H7 (cell line): ENCODE measurements at regions not wholly inside any gene's neighbourhood (a gene's known extent, or its start where the extent isn't known, plus 50 kb on each side); places are given as distances from the start of the nearest gene placed in this dataset.
"Not testable (repeated sequence)": the region's sequence is repeated elsewhere in the genome, so short reads cannot be mapped to it uniquely, and the experiment has no call there.

Experiments
- DNase-seq: peaks from one replicate; pipeline ENCODE4 v3.0.0; 2012
- H3K27me3 ChIP-seq: 2 replicates; pipeline ENCODE4 v1.6.0; 2011; ENCODE audit warnings: mild to moderate bottlenecking, low read length; ENCODE audit not compliant: control insufficient read depth, insufficient read depth
- H3K36me3 ChIP-seq: replicated peaks from 2 replicates; pipeline ENCODE4 v1.5.1; 2011; ENCODE audit warnings: low read length; ENCODE audit not compliant: control insufficient read depth, insufficient read depth
- H3K4me3 ChIP-seq: 2 replicates; pipeline ENCODE4 v1.5.1; 2011; ENCODE audit warnings: low read depth, mild to moderate bottlenecking, control low read depth, low read length, moderate library complexity; ENCODE audit not compliant: insufficient read depth

DNA sequence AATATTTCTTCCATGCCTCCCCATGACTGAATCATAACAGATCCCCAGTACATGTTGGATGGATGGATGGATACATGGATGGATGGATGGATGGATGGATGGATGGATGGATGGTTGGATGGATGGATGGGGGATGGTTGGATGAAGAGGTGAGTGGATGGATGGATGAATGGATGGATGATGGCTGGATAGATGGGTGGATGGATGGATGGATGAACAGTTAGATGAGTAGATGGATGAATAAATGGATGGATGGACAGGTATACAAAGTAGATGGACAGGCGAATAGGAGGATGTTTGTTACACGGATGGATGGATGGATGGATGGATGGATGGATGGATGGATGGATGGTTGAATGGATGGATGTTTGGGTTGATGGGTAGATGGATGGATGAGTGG, 120.0 kb upstream of the HAND1 start:
- no peak for DNase-seq
- H3K27me3 ChIP-seq: 0 out of 2 replicates have a peak, but pooled peaks cover under 1% of the 10 kb centered on the region
- no peak overlapping the region for H3K4me3 ChIP-seq

DNA sequence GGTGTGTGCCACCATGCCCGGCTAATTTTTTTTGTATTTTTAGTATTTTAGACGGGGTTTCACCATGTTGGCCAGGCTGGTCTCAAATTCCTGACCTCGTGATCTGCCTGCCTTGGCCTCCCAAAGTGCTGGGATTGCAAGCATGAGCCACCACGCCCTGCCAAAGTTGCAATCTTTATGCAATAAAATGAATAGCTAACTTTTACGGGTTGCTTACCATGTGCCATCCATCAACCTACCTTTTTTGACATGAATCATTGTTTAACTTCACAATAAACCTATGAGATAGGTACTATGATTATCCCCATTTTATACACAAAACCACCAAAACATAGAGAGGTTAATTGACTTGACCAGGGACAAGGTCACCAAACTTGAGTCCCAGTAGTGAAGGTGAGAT, 118.8 kb upstream of the HAND1 start:
- DNase-seq, H3K27me3 ChIP-seq, H3K36me3 ChIP-seq, H3K4me3 ChIP-seq: not testable (repeated sequence)

More for the DNA sequence above, 120.0 kb upstream of the HAND1 start:
- H3K36me3 ChIP-seq: no peaks in the 10 kb centered on the region

DNA sequence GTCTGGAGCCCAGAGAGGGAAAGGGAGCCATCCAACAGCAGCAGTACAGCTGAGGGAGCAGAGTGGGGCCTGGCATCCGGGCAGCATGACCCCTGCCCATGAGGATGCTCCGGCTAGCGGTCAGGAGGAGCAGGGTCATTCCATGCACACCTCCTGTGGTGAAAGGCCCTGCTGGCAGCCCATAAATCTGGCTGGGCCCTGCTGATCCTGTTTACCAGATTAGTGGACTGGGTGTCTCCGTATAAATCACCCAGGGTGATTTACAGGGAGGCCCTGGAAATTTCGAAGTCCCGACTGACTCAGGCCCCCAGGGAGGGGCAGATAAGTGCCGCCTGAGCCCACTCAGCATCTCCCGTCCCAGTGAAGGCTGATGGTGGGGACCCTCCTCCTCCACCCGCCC, 117.6 kb upstream of the HAND1 start:
- Histone ChIP-seq H3K27me3 (no peaks in the 10 kb centered on the region), H3K4me3 (no peak overlapping the region), H3K36me3 (no peaks in the 10 kb centered on the region)
- DNase-seq: no peak

DNA sequence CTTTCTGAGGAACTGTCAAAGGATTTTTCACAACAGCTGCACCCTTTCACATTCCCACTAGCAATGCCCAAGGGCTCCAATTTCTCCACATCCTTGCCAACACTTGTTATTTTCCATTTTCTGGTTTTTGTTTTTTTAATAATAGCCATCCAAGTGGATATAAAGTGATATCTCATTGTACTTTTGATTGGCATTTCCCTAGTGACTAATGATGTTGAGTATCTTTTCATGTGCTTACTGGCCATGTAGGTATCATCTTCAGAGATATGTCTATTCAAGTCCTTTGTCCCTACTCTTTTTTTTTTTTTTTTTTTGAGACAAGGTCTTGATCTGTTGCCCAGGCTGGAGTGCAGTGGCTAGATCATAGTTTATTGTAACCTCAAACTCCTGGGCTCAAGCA, 115.8 kb upstream of the HAND1 start:
- DNase-seq: no peak
- Histone ChIP-seq H3K4me3 (no peak overlapping the region), H3K36me3 (no peaks in the 10 kb centered on the region), H3K27me3 (no peaks in the 10 kb centered on the region)

DNA sequence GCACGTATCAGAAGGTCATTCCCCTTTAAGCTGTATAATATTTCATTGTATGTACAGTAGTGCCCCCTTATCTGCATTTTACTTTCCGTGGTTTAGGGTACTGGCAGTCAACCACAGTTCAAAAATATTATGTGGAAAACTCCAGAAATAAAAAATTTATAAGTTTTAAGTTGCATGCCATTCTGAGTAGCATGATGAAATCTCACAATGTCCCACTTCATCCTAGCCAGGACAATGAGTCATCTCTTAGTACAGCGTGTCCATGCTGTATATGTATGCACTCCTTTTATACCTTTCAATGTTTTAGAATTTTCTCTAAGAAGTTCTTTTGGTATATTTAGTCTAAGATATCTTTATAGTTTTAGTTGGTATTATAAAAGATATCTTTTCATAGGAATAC, 115.0 kb upstream of the HAND1 start:
- no peak for DNase-seq
- Histone ChIP-seq H3K4me3 (no peak overlapping the region), H3K36me3 (no peaks in the 10 kb centered on the region), H3K27me3 (no peaks in the 10 kb centered on the region)

DNA sequence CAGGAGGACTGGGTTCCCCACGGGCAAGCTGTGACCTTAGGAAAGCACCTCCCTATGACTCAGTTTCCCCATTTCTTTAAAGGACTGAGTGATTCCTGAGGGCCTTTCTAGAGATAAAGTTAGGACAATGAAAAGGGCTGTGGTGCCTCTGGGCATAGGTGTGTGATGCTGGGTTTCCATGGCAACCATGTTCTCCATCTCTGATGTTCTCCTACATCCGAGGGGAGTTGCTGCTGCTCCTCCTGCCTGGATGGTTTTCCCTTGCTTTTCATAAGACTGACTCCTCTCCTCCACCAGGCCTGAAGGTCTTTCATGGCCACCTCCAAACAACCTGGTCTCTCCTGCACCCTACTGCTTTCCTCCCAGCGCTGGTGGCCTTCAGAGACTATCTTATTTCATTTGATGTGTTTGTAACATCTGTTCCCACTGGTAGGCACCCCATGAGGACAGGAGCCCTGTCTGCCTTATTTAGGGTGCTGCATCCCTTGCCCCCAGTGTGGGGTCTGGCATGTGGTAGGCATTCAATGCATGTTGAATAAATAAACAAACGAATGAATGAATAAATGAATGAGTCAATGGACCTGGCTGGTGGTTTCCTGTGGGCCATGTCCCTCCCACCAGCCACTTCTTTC, 112.2 kb upstream of the HAND1 start:
- Histone ChIP-seq H3K36me3 (no peaks in the 10 kb centered on the region), H3K4me3 (no peak overlapping the region), H3K27me3 (no peaks in the 10 kb centered on the region)
- no peak for DNase-seq

DNA sequence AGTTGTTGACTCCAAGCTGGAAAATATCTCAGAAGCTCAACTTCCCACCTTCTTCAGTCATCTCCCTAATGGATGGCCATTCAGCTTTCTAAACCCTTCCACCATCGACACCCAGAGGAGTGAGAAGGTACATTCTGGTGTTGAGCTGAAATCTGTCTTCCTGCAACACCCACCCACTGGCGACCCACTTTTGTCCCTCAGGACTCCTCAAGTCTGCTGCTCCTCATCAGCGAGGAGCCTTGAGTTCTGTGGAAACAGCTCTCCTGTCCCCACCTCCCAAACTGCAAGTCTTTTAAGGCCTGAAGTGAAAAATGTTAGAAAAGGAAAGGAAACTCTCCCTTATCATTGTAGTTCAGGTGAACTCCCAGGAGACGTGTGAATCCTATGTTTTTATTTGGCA, 111.5 kb upstream of the HAND1 start:
- Histone ChIP-seq H3K36me3 (no peaks in the 10 kb centered on the region), H3K4me3 (no peak overlapping the region), H3K27me3 (0 out of 2 replicates have a peak, but pooled peaks cover 2% of the 10 kb centered on the region)
- no peak for DNase-seq

DNA sequence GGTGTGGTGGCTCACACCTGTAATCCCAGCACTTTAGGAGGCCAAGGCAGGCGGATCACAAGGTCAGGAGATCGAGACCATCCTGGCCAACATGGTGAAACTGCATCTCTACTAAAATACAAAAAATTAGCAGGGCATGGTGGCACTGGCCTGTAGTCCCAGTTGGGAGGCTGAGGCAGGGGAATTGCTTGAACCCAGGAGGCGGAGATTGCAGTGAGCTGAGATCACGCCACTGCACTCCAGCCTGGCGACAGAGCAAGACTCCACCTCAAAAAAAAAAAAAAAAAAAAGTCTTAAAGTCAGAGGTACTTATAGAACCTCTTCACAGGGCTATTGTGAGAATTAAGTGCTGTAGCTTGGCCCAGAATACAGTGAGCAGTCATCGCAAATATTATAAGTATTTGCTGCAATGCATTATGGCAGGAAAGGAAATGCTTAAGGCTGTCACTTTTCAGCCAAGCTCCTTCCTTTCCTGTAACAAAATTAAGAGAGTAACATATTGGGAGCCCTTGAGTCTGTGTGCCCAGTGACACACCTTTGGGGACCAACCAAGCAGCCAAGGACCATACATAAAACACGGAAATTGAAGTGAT, 110.9 kb upstream of the HAND1 start:
- not testable (repeated sequence) for DNase-seq, H3K36me3 ChIP-seq, H3K4me3 ChIP-seq, H3K27me3 ChIP-seq

DNA sequence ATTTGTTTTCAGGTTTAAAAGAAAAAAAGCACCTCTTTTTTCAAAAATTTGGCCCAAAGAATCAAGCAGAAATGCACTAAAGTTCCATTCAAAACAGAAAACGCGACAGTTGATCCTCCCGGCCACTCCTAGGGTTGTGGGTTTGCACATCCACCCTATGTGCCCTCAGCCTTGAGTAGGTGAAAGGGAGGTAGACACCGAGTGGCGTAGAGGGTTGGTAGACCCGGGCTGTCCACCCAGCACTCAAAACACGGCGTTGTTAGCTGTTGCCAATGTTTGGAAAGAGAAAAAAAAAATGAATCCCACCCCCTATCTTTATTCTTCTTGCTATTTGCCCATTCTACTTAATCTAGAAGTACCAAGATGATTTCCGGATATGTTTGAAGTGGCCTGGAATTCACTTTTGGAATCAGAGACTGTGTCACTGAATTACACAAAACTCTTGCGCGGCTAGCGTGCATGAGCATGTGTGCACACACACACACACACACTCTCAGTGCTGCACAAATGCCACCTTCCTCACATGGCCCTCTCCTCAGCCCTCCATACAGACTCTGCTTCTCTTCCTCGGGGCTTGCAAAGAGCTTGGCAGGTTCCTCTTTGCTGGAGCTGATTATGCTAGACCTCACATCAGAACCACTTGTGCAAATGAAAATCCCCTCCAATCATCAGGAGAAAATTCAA, 110.2 kb upstream of the HAND1 start:
- no peak overlapping the region for H3K4me3 ChIP-seq
- 0 out of 2 replicates have a peak, but pooled peaks cover 2% of the 10 kb centered on the region for H3K27me3 ChIP-seq
- H3K36me3 ChIP-seq: no peaks in the 10 kb centered on the region
- DNase-seq: no peak

DNA sequence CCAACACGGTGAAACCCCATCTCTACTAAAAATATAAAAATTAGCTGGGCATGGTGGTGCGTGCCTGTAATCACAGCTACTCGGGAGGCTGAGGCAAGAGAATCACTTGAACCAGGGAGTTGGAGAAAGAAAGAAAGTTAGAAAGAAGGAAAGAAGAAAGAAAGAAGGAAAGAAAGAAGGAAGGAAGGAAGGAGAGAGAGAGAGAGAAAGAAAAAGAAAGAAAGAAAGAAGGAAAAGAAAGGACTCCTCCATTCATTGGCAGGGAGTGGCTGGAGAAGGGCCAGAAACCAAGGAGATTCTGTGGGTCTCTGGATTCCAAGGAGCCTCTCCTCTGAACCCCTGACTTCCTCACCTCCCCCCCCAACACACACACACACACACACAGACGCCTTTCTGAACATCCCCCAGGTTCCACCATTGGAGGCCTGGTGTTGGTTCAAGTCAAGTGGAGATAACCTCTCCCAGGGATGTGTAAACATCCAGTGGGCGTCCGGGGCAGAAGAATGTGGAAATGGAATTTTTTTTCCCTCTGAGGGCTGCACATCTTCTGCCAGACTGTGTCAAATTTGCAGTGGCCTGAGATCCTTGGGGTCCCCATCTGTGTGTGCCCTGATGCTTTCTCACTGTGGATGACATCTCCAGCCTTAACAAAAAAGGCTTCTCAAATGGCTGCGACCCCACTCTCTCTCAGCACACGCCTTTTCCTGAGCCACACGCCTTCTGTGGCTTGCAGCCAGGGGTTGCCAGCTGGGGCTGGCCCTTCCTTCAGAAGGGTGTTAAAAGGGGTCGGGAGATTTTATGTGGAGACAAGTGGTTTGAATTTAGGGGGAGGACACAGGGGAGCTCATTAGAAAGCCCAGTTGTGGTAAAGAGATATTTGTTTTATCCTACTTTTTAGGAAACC, 109.3 kb upstream of the HAND1 start:
- Histone ChIP-seq H3K27me3 (0 out of 2 replicates have a peak, but pooled peaks cover 2% of the 10 kb centered on the region), H3K4me3 (no peak overlapping the region), H3K36me3 (no peaks in the 10 kb centered on the region)
- DNase-seq: no peak

DNA sequence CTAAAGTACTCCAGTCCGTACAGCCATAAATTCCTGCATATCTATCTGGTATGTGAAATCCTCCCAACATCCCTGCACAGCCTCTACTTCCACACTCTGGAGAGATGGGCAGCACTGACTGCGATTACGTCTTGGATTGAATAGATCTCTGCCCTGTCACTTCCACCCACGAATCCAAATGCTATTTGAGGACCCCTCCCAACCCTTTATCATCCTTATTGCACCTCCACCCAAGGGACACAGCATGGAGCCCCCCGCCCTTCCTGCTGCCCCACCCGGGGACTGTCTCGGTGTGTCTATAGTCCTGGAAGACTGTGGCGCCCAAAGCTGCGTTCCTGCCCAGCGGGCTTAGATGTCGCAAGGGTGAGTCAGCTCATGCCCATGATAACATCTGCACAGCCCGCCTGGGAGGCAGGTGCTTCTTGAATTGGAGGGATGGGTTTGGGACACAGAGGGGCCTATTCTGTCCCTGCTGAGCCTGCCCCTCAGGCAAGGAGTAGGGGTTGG, 105.7 kb upstream of the HAND1 start:
- DNase-seq: no peak

DNA sequence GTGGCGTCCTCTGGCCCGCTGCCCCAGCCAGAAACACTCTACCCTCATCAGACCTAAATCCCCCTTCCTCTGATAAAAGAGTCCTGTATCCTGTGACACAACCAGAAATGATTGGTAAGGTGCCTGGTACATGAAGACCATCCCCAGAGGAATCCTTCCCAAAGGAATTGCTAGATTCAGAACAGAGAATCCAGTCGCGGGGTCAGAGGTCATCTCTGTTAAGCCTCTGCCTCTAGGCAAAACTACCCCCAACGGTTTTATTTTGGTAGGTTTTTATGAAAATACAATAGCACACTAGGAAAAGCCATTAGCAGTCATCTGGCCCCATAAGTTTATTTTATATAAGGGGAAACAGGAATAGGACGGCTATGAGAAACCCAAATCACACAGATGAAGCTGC, 102.4 kb upstream of the HAND1 start:
- 0 out of 2 replicates have a peak, but pooled peaks cover 2% of the 10 kb centered on the region for H3K27me3 ChIP-seq
- H3K4me3 ChIP-seq: no peak overlapping the region
- DNase-seq: no peak
- no peaks in the 10 kb centered on the region for H3K36me3 ChIP-seq

More for the DNA sequence above, 105.7 kb upstream of the HAND1 start:
- Histone ChIP-seq H3K4me3 (no peak overlapping the region), H3K27me3 (0 out of 2 replicates have a peak, but pooled peaks cover 2% of the 10 kb centered on the region), H3K36me3 (no peaks in the 10 kb centered on the region)

DNA sequence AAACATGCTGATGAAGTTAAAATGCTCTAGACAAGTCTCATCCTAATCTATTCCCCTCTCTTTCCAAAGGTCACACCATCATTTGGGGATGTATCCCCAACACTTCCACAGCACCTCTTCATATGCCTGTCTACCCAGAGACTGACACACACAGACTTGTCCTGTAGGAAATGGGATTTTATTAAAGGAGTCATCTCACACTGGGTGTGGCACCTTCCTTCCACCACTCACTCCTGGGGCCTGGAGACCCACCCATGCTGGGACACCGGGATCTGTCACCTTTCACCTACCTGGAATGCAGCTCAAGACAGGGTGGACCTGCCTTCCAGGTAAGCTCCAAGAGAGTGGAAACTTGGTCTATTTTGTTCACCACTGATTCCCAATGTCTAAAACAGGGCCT, 99.4 kb upstream of the HAND1 start:
- Histone ChIP-seq H3K36me3 (no peaks in the 10 kb centered on the region), H3K27me3 (no peaks in the 10 kb centered on the region; the same call in 1 of the 2 replicates), H3K4me3 (no peak overlapping the region)
- no peak for DNase-seq

DNA sequence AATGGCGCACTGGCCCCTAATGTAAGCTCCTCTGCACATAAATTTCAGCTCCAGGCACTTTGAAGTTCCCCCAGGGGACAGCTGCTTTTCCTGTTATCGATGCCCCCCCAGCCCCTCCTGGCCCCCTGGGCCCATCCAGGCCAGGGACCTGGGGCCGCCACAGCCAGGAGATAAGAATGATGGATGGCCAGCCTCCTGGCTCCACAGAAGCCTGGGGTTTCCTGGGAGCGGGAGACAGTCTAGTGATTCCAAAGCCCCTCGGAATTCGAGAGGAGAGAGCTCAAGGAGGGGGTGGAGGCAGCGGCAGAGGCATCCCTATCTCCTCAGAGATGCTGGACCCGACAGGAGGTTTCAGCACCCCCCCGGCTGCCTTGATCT, 98.4 kb upstream of the HAND1 start:
- no peak for DNase-seq
- no peak overlapping the region for H3K4me3 ChIP-seq

More for the DNA sequence above, 98.4 kb upstream of the HAND1 start:
- no peaks in the 10 kb centered on the region for H3K36me3 ChIP-seq
- H3K27me3 ChIP-seq: no peaks in the 10 kb centered on the region; the same call in 1 of the 2 replicates
